HG02623 (cell line): ENCODE measurements at regions not wholly inside any gene's neighbourhood (a gene's known extent, or its start where the extent isn't known, plus 50 kb on each side); places are given as distances from the start of the nearest gene placed in this dataset.

Experiments used
- ATAC-seq: cut with Tn5 transposase; IDR thresholded peaks from one replicate; pipeline ENCODE4 v1.9.1; 2021; ENCODE audit warnings: moderate library complexity; ENCODE audit not compliant: unreplicated experiment

DNA sequence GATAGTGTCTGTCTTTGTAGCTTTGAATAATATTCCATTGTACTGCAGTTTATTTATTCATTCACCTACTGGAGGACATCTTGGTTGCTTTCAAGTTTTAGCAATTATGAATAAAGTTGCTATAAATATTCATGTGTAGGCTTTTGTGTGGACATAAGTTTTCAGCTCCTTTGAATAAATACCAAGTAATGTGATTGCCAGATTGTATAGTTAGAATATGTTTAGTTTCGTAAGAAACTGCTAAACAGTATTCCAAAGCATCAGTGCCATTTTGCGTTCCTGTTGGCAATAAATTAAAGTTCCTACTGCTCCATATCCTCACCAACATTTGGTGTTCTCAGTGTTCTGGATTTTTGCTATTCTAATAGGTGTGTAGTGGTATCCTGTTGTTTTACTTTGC lies 311.7 kb upstream of the FMN2 start:
- no peak for ATAC-seq

DNA sequence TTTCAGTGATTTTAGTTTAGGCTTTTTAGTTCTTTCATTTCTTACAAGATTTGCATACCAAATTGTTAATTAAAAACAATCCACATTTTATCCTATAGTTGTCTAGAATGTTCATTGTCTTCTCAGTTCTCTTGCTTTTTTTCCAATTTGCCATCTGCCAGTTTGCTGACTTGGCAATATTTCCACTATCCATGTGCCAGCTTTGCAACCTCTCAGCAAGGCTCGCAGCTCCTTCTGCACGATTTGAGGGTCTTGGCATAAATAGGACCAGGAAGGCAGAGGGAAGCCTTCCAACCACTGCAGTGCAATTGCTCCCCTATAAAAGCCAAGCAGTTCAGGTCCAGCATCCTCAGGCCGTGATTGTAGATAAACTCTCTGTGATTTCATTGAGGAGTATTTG lies 306.8 kb upstream of the FMN2 start:
- ATAC-seq: no peak

- no peak for ATAC-seq
Measured at GRCh38 chr1:239785576-239785975, 306.1 kb upstream of the FMN2 start.

- ATAC-seq: no peak
Measured at GRCh38 chr1:239786464-239786863, 305.2 kb upstream of the FMN2 start.

- ATAC-seq: no peak
Measured at GRCh38 chr1:239792157-239792556, 299.5 kb upstream of the FMN2 start.

- ATAC-seq: no peak
Measured at GRCh38 chr1:239795304-239795703, 296.4 kb upstream of the FMN2 start.

DNA sequence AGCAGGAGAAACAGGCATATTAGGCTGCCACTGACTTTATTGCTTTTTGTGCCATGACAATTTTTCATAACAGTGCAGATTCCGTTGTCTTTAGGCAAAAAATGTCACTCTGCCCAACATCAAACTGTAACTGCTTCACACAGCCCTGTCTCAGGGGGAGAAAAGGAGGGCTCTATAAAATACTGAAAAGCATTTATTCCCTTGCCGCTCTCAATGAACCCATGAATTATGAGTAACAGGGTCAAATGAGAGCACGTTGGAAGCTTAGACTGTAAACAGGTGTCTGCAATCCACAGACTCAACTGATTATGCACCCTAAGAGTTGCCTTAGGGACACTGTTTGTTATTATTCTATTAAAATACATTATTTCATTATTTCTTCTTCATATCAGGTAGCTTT lies 292.1 kb upstream of the FMN2 start:
- ATAC-seq: no peak

GRCh38 chr1:239800861-239801260 lies 290.8 kb upstream of the FMN2 start:
- no peak for ATAC-seq

- no peak for ATAC-seq
Measured at GRCh38 chr1:239802275-239802674, 289.4 kb upstream of the FMN2 start.

DNA sequence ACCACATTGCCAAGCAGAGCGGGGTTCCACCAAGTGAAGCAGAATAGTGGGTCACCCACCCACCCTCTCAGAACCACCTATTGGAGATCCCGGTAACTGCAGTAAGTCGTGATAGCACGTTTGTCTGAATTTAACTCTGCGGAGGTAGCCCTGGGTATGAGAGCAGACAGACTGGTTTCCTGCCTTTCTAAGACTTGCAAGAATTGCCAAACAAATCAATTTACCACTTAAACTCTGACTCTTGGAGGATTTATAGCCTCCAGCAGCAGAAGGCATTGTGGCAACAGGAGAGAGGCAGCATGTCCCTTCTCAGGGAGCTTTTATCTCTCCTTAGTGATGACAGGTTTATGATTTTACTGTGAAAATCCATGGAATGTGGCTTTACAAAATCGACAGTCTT lies 287.9 kb upstream of the FMN2 start:
- ATAC-seq: no peak

GRCh38 chr1:239804266-239804665 lies 287.4 kb upstream of the FMN2 start:
- no peak for ATAC-seq

- ATAC-seq: no peak
Measured at GRCh38 chr1:239805042-239805441, 286.6 kb upstream of the FMN2 start.

- ATAC-seq: no peak
Measured at GRCh38 chr1:239805851-239806772, 285.6 kb upstream of the FMN2 start.

DNA sequence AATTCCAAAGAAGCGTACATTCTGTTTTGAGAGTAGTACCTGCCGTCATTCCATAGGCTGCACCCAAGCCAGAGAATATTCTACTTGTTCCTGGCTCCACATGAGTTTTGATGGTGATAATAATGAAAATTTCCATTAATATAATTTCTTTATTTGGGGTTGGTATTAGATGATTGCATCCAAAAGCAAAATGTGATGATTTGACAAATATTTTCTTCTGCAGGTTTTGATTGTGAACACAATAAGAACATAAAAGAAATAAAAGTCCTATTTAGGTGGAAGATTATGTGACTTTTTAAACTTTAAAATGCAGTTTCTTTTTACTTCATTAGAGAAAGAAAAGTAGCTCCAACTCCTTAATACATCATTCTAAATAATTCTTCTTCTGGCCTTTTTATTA lies 284.8 kb upstream of the FMN2 start:
- ATAC-seq: no peak

GRCh38 chr1:239807361-239807760 lies 284.3 kb upstream of the FMN2 start:
- ATAC-seq: no peak

DNA sequence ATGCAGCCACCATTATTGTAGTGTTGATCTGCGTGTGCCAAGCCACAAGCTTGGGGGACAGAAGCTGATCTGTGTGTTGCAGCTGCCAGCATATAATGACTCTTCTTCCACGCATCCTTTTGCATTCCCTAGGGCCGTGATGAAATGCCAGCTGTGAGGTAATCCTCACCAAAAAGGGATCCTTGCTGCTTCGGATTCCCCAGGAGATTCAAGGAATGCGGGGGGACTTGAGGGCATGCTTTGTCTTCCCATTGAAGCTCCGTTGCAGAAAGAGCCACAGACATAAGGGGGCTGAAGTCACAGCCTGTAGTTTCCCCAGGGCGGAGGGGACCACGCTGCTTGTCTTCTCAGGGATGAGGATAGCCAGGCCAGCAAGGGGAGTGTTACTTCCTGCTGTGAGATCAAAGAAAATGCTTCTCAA lies 281.6 kb upstream of the FMN2 start:
- ATAC-seq: no peak

- no peak for ATAC-seq
Measured at GRCh38 chr1:239811211-239811885, 280.3 kb upstream of the FMN2 start.

- ATAC-seq: no peak
Measured at GRCh38 chr1:239812580-239812979, 279.1 kb upstream of the FMN2 start.

DNA sequence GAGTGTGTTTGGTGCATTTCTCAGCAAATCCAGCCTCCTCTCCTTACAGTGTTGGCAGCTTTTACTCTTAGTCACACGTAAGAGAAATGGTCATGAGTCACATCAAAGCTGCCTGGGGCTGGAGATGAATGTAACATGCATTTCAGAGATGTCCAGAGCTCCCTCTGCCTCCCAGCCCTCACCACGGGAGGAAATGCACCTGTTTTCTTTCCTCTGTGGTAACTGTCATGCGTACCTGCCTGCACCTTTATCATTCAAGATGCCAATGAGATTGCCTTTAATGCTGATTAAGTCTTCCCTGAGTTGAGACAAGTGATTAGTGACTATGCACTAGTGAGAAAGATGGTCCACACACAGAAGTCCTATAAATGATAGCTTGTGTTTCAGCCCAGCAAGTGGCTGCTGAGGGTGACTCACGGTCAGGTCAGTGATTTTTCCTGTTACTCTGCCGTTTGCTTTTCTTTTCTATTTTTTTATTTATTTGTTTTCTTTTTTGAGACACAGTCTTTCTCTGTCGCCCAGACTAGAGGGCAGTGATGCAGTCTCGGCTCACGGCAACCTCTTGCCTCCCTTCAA lies 277.3 kb upstream of the FMN2 start:
- no peak for ATAC-seq

DNA sequence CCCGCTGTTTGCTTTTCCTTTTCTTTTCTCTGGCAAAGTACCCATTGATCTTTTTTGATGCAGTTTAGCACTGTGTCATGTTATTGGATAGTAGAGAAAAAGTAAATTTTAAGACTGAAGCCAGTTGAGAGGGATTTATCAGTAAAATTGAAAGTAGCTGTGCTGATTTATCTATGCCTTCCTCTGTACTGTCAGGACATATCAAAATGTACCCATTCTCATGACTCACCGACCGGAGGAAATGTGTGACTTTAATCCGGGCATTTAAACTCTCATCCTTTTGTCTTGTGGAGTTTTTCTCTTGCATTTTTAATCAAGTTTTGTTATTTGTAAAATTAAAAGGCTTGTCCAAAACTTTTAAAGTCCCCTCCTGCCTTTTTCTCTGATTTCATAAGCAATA lies 276.6 kb upstream of the FMN2 start:
- no peak for ATAC-seq

GRCh38 chr1:239816081-239816782 lies 275.5 kb upstream of the FMN2 start:
- ATAC-seq: no peak
